Left lung (tissue), 4 donors: ENCODE measurements at regions not wholly inside any gene's neighbourhood (a gene's known extent, or its start where the extent isn't known, plus 50 kb on each side); places are given as distances from the start of the nearest gene placed in this dataset.

Source experiments
- ATAC-seq: fragments of 200-7000 bp; cut with Tn5 transposase; one replicate; pipeline ENCODE4 v1.9.1; 2020; ENCODE audit warnings: moderate library complexity
- DNase-seq, 4 donors: peaks; one replicate each; pipeline ENCODE4 v3.0.0-alpha.2; 2013 to 2020
- H3K27ac ChIP-seq, 2 donors: fragments of 200-600 bp; sonication (generic) in 1 of 2; one replicate each; pipeline versions ENCODE4 v1.5.0 to v1.8.0; 2020 to 2021
- H3K27me3 ChIP-seq, 2 donors: fragments of 200-600 bp; sonication (generic) in 1 of 2; one replicate each; pipeline versions ENCODE4 v1.5.0 to v1.8.0; 2020 to 2021
- H3K36me3 ChIP-seq, 2 donors: fragments of 200-600 bp; sonication (generic) in 1 of 2; one replicate each; pipeline versions ENCODE4 v1.5.0 to v1.8.0; 2020 to 2021
- H3K4me1 ChIP-seq, 2 donors: fragments of 200-600 bp; one replicate each; pipeline ENCODE4 v1.8.0; 2021
- H3K4me3 ChIP-seq, 2 donors: fragments of 200-600 bp; sonication (generic) in 1 of 2; one replicate each; pipeline versions ENCODE4 v1.5.0 to v1.8.0; 2020 to 2021; ENCODE audit warnings: mild to moderate bottlenecking in 1 of 2
- H3K9me3 ChIP-seq, 2 donors: fragments of 200-600 bp; sonication (generic) in 1 of 2; one replicate each; pipeline versions ENCODE4 v1.5.0 to v1.8.0; 2020 to 2021
- intact Hi-C, 2 donors: fragments of 100-400 bp; cut with DNase I; formaldehyde crosslinking; loops; one replicate each; pipeline versions ENCODE4 v1.11.2 to v1.14.2; 2022
- TF ChIP-seq, protein P1 (sequence below), 2 donors: fragments of 200-600 bp; sonication (generic) in 1 of 2; IDR thresholded peaks; one replicate each; pipeline versions ENCODE4 v1.5.0 to v1.8.0; 2021; ENCODE audit warnings: antibody characterized with exemption in 2 of 2
- donor health status: DM: no; HTN: yes; CAD: no.
- donor health status: DM: no; HTN: no; CAD: no.

DNA sequence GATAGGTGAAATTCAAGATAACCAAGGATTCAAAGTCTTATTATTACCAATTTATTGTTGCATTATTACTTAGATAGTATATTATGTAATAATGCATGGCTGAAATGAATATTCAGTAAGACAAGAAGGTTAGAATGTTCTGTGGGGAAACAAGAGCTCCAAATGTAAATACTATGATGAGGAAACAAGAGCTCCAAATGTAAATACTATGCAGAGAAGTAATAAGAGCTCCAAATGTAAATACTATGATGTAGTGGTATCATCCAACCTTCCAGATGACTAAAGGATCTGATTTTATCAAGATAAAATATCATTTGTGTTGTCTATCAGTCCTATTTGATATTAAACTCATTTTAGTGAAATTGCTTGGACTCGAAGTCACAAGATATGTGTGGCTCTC is 82.2 kb upstream of the PCDH18 start:
- H3K4me1 ChIP-seq, result no peaks in the 10 kb centered on the region
- H3K27ac ChIP-seq, result no peak overlapping the region
- intact Hi-C loops, result no loop called here
- no peak for DNase-seq
- peak; percentile 70 for ATAC-seq
- no peaks in the 10 kb centered on the region for H3K9me3 ChIP-seq
- H3K36me3 ChIP-seq, result no peaks in the 10 kb centered on the region
- no peaks in the 10 kb centered on the region for H3K27me3 ChIP-seq
- TF ChIP-seq, protein P1, sequence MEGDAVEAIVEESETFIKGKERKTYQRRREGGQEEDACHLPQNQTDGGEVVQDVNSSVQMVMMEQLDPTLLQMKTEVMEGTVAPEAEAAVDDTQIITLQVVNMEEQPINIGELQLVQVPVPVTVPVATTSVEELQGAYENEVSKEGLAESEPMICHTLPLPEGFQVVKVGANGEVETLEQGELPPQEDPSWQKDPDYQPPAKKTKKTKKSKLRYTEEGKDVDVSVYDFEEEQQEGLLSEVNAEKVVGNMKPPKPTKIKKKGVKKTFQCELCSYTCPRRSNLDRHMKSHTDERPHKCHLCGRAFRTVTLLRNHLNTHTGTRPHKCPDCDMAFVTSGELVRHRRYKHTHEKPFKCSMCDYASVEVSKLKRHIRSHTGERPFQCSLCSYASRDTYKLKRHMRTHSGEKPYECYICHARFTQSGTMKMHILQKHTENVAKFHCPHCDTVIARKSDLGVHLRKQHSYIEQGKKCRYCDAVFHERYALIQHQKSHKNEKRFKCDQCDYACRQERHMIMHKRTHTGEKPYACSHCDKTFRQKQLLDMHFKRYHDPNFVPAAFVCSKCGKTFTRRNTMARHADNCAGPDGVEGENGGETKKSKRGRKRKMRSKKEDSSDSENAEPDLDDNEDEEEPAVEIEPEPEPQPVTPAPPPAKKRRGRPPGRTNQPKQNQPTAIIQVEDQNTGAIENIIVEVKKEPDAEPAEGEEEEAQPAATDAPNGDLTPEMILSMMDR (IDR thresholded peaks at IDR 0.05), result no peak
- H3K4me3 ChIP-seq, result no peak overlapping the region

DNA sequence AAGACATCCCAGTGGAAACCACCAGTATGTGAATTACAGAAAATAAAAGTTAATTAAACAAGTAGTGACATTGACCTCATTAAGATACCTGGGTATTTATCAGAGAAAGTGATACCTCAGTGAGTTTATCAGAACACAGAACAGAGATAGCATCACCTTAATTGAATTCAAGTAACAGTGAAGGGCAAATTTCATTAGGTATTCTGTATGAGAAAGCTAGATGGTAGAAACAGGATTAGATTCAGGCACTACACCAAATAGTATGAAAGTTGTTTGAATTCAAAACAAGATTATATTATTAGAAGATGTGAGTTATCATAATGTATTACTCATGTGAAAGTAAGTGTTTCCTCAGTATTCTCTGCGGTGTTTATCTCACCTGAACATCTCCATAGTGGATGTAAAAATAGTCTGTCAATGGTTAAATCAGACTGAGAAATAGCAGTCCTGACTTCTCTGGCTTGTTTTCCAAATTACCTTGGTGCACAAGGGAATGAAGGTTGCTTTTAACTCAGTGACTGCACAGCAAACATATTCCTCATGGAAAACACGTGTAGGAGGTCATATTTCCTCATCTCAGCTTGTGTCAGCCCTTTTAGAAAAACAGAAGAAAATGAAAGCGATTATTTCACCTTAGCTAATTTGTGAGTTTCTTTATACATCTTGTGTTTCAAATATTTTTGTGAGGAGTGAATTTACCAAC is 79.9 kb upstream of the PCDH18 start:
- no peaks in the 10 kb centered on the region for H3K4me1 ChIP-seq
- TF ChIP-seq, protein P1 (IDR thresholded peaks at IDR 0.05), result no peak
- DNase-seq (no peak), ATAC-seq (no peak)
- no peak overlapping the region for H3K27ac ChIP-seq
- H3K9me3 ChIP-seq, result no peaks in the 10 kb centered on the region
- no peak overlapping the region for H3K4me3 ChIP-seq
- intact Hi-C loops, result no loop called here
- H3K27me3 ChIP-seq, result no peaks in the 10 kb centered on the region
- no peaks in the 10 kb centered on the region for H3K36me3 ChIP-seq

DNA sequence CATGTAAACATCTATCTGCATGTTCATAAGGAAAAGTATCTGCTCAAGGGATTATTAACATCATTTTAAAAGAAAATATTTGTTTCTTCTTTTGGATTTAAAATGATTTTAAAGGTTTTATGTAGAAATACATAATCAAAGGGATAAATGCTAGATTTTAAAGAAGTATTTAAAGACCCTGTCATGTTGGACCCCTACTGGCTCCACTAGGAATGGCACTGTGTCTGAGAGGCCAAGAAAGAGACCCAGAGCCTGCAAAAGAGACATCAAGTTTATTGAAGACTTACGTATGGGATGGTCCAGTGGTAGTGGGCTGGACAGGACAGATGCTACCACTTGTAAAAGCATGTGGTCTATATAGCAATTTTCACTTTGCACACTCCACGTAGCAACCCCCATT is 78.7 kb upstream of the PCDH18 start:
- Histone ChIP-seq H3K4me1 (no peaks in the 10 kb centered on the region), H3K27ac (no peak overlapping the region), H3K9me3 (no peaks in the 10 kb centered on the region), H3K36me3 (no peaks in the 10 kb centered on the region), H3K27me3 (no peaks in the 10 kb centered on the region), H3K4me3 (no peak overlapping the region)
- no peak for DNase-seq
- TF ChIP-seq, protein P1 (IDR thresholded peaks at IDR 0.05), result peak; percentile 16 to 19
- ATAC-seq, result no peak
- intact Hi-C loops, result no loop called here

DNA sequence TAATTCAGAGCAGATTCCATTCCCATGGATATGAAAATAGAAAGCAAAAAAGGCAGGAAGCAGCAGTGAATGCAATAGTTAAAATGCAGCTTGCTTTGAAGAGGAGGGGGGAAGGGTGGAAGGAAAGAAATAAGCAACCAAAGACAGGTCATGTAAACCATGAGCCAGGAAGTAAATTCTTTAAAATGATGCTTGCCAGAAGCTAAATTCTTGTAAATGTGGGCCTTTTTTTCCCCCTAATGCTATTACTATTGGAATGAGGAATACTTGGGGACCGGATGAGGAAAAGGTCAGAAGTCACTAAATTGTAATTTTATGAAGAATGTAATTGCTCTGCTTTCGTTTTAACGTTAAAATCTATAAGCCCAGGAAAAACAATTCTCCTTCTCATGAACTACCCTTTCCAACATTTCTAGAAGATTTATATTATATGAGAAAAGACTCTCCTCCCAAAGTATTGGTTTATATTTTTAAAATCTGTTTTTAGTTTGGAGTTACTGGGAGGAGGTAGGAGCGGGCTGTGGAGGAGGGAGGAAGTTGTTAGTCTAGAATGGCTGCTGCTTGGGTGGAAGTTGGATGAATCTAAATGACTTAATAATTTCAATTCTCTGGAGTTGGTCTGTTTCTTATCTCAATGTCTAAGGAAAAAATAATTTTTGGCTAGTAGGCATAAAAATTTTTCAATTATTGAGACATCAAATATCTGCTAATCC is 77.6 kb upstream of the PCDH18 start:
- intact Hi-C loops, result no loop called here
- ATAC-seq, result no peak
- peak overlapping the region in 1 of 2 donors; percentile 0 for H3K4me3 ChIP-seq

DNA sequence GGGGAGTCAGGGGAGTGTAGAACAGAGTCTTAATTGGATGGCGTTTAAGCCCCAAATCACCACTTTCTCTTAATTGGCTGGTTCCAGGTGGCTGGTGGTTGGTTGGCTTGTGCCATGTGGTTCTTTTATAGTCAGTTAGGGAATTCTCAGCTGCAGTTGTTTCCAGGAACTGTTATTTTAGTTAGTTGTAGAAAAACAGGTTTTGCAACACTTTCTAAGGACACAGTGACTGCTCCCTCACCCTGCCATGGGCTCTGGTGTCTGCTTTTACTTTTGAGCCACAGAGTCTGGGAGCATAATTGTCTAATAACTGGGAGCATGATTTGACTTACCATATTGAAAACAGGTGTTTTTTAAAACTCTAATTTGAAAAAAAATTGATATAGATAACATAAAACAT is 75.8 kb upstream of the PCDH18 start:
- Histone ChIP-seq H3K27me3 (no peaks in the 10 kb centered on the region), H3K36me3 (no peaks in the 10 kb centered on the region), H3K4me1 (no peaks in the 10 kb centered on the region), H3K27ac (no peak overlapping the region), H3K4me3 (no peak overlapping the region), H3K9me3 (no peaks in the 10 kb centered on the region)
- intact Hi-C loops, result no loop called here
- DNase-seq (no peak), ATAC-seq (no peak)
- TF ChIP-seq, protein P1 (IDR thresholded peaks at IDR 0.05), result no peak

More for the DNA sequence above, 77.6 kb upstream of the PCDH18 start:
- no peaks in the 10 kb centered on the region for H3K9me3 ChIP-seq
- DNase-seq, result peak in 2 of 4 donors; percentile 24 to 48
- TF ChIP-seq, protein P1 (IDR thresholded peaks at IDR 0.05), result no peak
- no peaks in the 10 kb centered on the region for H3K36me3 ChIP-seq
- H3K4me1 ChIP-seq, result no peaks in the 10 kb centered on the region
- H3K27me3 ChIP-seq, result no peaks in the 10 kb centered on the region
- H3K27ac ChIP-seq, result peak overlapping the region; percentile 16 to 37
